ENCODE measurements at regions not wholly inside any gene's neighbourhood (a gene's known extent, or its start where the extent isn't known, plus 50 kb on each side); places are given as distances from the start of the nearest gene placed in this dataset.

DNA sequence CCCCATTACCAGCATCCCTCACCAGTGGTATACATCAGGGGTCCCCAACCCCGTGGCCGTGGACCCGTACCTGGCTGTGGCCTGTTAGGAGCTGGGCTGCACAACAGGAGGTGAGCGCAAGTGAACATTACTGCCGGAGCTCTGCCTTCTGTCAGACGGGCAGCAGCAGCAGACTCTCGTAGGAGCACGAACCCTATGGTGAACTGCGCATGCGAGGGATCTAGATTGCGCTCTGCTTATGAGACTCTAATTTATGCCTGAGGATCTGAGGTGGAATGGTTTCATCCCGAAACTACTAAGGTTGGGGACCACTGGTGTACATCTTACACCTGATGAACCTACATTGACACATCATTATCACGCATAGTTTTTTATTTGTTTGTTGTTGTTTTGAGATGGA, 52.8 kb upstream of the DHX15 start:
- Histone ChIP-seq H3K36me3 (ENCODE audit: control insufficient read depth, insufficient read depth, low read length) (no peaks in the 10 kb centered on the region), H3K27ac (ENCODE audit: low read length) (no peak overlapping the region), H3K27me3 (ENCODE audit: control insufficient read depth, insufficient read depth, low read length) (no peaks in the 10 kb centered on the region), H3K4me3 (ENCODE audit: low read length) (no peak overlapping the region), H3K9me3 (ENCODE audit: control insufficient read depth, insufficient read depth, low read length) (no peaks in the 10 kb centered on the region), H3K4me1 (ENCODE audit: control insufficient read depth, insufficient read depth, low read length) (no peaks in the 10 kb centered on the region)
- DNase-seq (ENCODE audit: low read depth, low spot score), result no peak
- no CpG with 5 or more reads among the region's 13 CpGs for WGBS (ENCODE audit: insufficient coverage, insufficient read length)

DNA sequence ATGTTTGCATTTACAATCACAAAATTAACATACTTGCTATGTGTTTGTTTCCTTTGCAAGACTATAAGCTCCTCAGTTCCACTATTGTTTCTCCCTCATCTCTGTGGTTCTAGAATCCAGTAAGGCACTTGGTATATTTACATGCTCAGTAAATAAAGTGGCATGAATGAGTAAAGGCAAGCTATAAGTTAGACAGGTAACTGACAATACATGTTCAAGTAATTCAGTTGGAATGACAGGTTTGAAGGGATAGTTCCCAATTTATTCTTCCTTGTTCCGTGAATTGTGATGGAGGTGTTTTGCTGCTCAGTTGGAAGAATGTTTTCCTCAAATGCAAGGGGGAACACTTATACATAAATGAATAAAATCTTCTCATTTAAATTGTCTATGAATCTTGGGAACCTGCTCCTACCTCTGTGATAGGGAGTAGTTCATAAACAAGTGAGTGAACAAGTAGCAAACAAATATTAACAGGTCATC, 54.1 kb upstream of the DHX15 start:
- DNase-seq (ENCODE audit: low read depth, low spot score), result no peak
- no CpG with 5 or more reads among the region's 1 CpG for WGBS (ENCODE audit: insufficient coverage, insufficient read length)
- H3K27me3 ChIP-seq (ENCODE audit: control insufficient read depth, insufficient read depth, low read length), result no peaks in the 10 kb centered on the region
- H3K36me3 ChIP-seq (ENCODE audit: control insufficient read depth, insufficient read depth, low read length), result no peaks in the 10 kb centered on the region
- H3K4me1 ChIP-seq (ENCODE audit: control insufficient read depth, insufficient read depth, low read length), result peaks cover 3% of the 10 kb centered on the region; the same call in 1 of the 2 replicates
- no peak overlapping the region for H3K4me3 ChIP-seq (ENCODE audit: low read length)
- no peaks in the 10 kb centered on the region for H3K9me3 ChIP-seq (ENCODE audit: control insufficient read depth, insufficient read depth, low read length)
- no peak overlapping the region for H3K27ac ChIP-seq (ENCODE audit: low read length)

DNA sequence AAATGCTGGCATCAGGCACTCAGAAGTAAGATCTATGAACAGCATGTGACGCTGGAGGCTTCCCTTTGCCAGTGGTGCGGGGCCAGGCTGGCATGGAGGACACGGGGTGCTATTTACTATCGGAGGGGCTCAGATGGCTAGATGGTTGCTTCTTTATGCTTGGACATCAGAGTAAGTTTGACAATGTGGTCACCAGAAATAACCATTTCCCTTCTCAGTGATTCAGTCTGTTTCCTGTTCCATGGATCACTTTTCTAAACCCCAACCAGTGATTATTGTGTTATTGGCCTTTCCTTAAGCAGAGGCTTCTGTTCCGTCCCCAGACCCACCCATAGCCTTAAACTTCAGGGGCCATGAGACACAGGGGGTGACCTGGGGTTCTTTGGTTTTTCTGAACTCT, 55.4 kb upstream of the DHX15 start:
- Histone ChIP-seq H3K27ac (ENCODE audit: low read length) (no peak overlapping the region), H3K4me3 (ENCODE audit: low read length) (no peak overlapping the region), H3K36me3 (ENCODE audit: control insufficient read depth, insufficient read depth, low read length) (no peaks in the 10 kb centered on the region), H3K9me3 (ENCODE audit: control insufficient read depth, insufficient read depth, low read length) (no peaks in the 10 kb centered on the region), H3K27me3 (ENCODE audit: control insufficient read depth, insufficient read depth, low read length) (no peaks in the 10 kb centered on the region), H3K4me1 (ENCODE audit: control insufficient read depth, insufficient read depth, low read length) (peaks cover 3% of the 10 kb centered on the region; the same call in 1 of the 2 replicates)
- no CpG with 5 or more reads among the region's 5 CpGs for WGBS (ENCODE audit: insufficient coverage, insufficient read length)
- no peak for DNase-seq (ENCODE audit: low read depth, low spot score)

DNA sequence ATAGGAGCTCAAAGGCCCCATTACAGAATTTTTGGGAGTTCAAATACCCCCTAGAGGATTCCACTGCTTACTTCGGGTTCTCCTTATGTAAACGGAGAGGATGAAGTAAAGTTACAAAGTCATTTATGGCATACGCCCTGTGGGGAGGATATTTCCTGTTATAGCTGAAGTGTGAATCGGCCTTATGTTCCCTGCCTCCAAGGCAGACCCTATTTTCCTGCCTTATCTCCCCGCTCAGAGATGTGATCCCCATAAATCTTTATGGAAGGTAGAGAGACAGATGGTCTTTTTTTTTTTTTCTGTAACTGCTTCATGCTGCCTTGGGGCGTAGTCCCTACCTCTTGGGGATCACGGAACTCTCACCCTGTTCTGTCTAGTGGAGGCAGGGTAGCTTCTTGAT, 56.0 kb upstream of the DHX15 start:
- no CpG with 5 or more reads among the region's 7 CpGs for WGBS (ENCODE audit: insufficient coverage, insufficient read length)
- Histone ChIP-seq H3K9me3 (ENCODE audit: control insufficient read depth, insufficient read depth, low read length) (no peaks in the 10 kb centered on the region), H3K36me3 (ENCODE audit: control insufficient read depth, insufficient read depth, low read length) (no peaks in the 10 kb centered on the region), H3K4me3 (ENCODE audit: low read length) (no peak overlapping the region), H3K27me3 (ENCODE audit: control insufficient read depth, insufficient read depth, low read length) (no peaks in the 10 kb centered on the region), H3K4me1 (ENCODE audit: control insufficient read depth, insufficient read depth, low read length) (peaks cover 3% of the 10 kb centered on the region; the same call in 1 of the 2 replicates), H3K27ac (ENCODE audit: low read length) (no peak overlapping the region)
- no peak for DNase-seq (ENCODE audit: low read depth, low spot score)

DNA sequence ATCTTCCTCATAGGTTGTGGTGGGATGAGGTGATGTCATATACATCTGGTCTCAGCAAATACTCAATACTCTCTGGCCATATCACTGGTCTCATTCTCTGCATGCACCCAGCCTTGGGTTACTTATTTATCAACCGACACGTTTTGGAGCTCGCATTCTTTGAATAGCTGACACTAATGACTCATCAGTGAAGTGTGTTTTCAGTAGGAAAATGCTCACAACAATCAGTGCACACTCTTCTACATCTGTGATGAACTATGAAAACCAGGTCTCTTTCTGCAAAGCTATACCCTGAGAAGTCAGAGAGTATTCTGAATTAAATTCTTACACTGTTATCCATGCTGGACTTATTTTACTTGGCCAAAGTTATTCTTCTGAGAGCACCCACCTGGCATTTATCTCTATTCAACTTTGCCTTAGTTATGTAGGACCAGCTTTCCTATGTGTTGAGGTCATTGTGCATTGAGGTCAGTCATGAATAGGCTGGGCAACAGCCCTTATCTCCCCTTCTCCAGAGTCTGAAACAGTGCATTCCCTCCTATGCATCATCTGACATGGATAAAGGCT, 58.7 kb upstream of the DHX15 start:
- H3K36me3 ChIP-seq (ENCODE audit: control insufficient read depth, insufficient read depth, low read length), result no peaks in the 10 kb centered on the region
- H3K4me1 ChIP-seq (ENCODE audit: control insufficient read depth, insufficient read depth, low read length), result peaks cover 3% of the 10 kb centered on the region; the same call in 1 of the 2 replicates
- WGBS (ENCODE audit: insufficient coverage, insufficient read length), result no CpG with 5 or more reads among the region's 3 CpGs
- H3K27me3 ChIP-seq (ENCODE audit: control insufficient read depth, insufficient read depth, low read length), result no peaks in the 10 kb centered on the region
- H3K4me3 ChIP-seq (ENCODE audit: low read length), result no peak overlapping the region
- no peaks in the 10 kb centered on the region for H3K9me3 ChIP-seq (ENCODE audit: control insufficient read depth, insufficient read depth, low read length)
- no peak overlapping the region for H3K27ac ChIP-seq (ENCODE audit: low read length)
- DNase-seq (ENCODE audit: low read depth, low spot score), result no peak

DNA sequence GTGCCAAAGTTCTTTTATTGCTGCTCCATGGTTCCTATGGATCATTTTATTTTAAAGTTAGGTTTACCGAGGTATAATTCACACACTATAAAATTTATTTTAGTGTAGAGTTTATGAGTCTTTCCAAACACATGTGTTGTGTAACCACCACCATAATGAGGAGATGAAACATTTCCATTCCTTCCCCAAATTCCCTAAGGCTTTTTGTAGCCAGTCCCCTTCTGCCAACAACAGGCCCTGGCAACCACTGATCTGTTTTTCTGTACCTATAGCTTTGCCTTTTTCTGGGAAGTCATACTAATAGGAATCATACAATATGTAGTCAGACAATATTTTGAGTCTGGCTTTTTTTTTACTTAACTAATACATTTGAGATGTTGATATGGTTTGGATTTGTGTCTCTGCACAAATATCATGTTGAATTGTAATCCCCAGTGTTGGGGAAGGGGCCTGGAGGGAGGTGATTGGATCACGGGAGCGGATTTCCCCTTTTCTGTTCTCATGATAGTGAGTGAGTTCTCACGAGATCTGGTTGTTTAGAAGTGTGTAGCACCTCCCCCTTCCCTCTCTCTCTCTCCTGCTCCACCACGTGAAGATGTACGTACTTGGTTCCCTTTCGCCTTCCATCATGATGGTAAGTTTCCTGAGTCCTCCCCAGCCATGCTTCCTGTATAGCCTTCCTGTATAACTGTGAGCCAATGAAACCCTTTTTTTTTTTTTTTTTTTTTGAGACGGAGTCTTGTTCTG, 59.6 kb upstream of the DHX15 start:
- Histone ChIP-seq H3K4me1 (ENCODE audit: control insufficient read depth, insufficient read depth, low read length) (peaks cover 3% of the 10 kb centered on the region; the same call in 1 of the 2 replicates), H3K27me3 (ENCODE audit: control insufficient read depth, insufficient read depth, low read length) (no peaks in the 10 kb centered on the region), H3K36me3 (ENCODE audit: control insufficient read depth, insufficient read depth, low read length) (no peaks in the 10 kb centered on the region), H3K27ac (ENCODE audit: low read length) (no peak overlapping the region), H3K4me3 (ENCODE audit: low read length) (no peak overlapping the region), H3K9me3 (ENCODE audit: control insufficient read depth, insufficient read depth, low read length) (no peaks in the 10 kb centered on the region)
- no CpG with 5 or more reads among the region's 8 CpGs for WGBS (ENCODE audit: insufficient coverage, insufficient read length)
- no peak for DNase-seq (ENCODE audit: low read depth, low spot score)

DNA sequence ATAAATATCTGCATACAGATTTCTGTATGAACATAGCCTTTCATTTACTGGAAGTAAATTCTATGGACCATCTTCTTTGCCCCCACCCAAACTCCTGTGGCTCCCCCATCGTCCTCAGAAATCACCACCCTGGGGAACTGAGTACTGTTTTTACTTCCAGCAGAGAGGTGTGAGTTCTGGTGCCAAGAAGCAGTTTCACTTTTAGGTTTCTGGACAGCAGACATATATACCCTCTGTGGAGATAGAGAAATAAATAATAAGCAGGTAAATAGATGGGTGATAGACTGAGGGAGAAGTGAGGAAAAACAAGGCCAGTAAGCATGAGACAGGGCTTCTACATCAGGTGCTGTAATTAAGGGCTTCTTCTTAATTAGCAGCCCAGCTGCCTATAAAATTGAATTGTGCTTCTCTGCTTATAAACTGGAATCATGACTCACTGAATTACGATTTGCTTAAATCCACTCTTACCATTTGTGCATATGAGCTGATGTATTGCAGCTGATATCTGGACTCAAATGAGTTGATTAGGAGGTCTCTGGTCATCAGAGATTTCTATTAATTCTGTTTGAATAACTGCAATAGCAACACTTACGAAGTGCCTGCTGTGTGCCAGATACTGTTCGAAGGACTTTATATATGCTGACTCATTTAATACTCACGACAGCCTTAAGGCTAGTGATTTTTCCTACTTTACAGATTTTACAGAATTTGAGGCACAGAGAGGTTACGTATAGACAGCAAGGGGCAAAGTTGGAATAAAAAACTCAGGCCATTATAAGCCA, 60.8 kb upstream of the DHX15 start:
- H3K27ac ChIP-seq (ENCODE audit: low read length), result no peak overlapping the region
- H3K4me1 ChIP-seq (ENCODE audit: control insufficient read depth, insufficient read depth, low read length), result peaks cover 3% of the 10 kb centered on the region; the same call in 1 of the 2 replicates
- no peaks in the 10 kb centered on the region for H3K27me3 ChIP-seq (ENCODE audit: control insufficient read depth, insufficient read depth, low read length)
- no CpG with 5 or more reads among the region's 6 CpGs for WGBS (ENCODE audit: insufficient coverage, insufficient read length)
- no peaks in the 10 kb centered on the region for H3K9me3 ChIP-seq (ENCODE audit: control insufficient read depth, insufficient read depth, low read length)
- DNase-seq (ENCODE audit: low read depth, low spot score), result no peak
- no peak overlapping the region for H3K4me3 ChIP-seq (ENCODE audit: low read length)
- no peaks in the 10 kb centered on the region for H3K36me3 ChIP-seq (ENCODE audit: control insufficient read depth, insufficient read depth, low read length)

DNA sequence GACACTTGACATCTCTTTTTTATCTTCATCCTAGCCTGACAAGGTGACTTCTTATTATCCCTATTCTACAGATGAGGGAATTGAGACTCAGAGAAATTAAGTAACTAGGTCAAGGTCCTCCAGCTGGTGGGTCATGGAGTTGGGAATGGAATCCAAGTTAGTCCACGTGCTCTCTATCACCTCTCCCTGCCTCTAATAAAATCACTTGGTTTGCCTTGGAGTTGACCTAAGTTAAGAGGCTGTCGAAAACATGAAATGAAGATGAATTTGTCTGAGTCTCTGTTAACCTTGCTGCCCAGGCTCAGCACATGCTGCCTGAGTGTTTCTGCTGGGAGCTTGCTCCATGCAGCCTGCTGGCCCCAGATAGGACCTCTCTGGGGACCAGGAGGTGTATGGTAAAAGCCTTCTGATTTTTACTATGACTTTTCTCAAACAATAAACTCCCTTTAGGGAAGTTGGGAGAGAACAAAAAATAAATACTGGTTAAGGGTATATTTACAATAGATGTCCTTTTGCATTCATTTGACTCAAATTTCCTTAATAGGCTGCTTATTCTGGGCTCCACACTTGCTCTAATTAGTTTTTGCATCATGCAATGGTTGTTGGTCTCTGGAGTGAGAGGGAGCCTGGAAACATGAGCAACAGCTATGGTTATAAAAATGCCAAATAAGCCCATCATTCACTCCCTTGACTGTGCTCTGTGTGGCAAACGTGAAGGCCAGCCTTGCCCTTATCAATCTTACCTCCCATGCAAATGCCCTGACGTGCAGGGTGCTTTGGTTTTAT, 61.6 kb upstream of the DHX15 start:
- no peaks in the 10 kb centered on the region for H3K9me3 ChIP-seq (ENCODE audit: control insufficient read depth, insufficient read depth, low read length)
- no peaks in the 10 kb centered on the region for H3K27me3 ChIP-seq (ENCODE audit: control insufficient read depth, insufficient read depth, low read length)
- H3K27ac ChIP-seq (ENCODE audit: low read length), result no peak overlapping the region
- DNase-seq (ENCODE audit: low read depth, low spot score), result no peak
- H3K4me1 ChIP-seq (ENCODE audit: control insufficient read depth, insufficient read depth, low read length), result peaks cover 3% of the 10 kb centered on the region; the same call in 1 of the 2 replicates
- H3K4me3 ChIP-seq (ENCODE audit: low read length), result no peak overlapping the region
- WGBS (ENCODE audit: insufficient coverage, insufficient read length), result no CpG with 5 or more reads among the region's 4 CpGs
- H3K36me3 ChIP-seq (ENCODE audit: control insufficient read depth, insufficient read depth, low read length), result no peaks in the 10 kb centered on the region

DNA sequence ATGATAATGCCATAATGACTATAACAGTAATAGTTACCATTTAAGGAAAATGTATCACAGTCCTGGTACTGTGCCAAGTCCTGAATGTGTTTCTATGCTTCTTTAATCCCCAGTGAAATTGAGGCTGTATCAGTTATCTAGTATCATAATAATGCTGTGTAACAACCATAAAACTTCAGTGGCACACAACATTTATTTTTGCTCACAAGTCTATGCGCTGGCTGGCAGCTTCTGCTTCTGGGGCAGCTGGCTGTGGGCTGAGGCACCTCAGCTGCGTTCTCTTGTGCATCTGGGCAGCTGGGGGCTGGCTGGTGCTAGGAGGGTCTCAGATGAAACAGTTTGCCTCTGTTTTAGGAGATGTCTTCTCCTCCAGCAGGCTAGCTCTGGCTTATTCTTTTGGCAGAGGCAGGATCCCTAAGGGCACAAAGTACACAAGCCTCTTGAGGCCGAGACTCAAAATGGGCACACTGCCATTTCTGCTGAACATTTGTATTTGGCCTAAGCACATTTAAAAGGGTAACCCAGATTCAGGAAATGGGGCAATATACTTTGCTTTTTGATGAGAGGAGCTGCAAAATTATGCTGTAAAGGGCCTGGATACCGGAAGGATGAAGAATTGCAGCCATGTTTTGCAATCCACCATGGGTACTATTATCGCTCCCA, 62.6 kb upstream of the DHX15 start:
- Histone ChIP-seq H3K36me3 (ENCODE audit: control insufficient read depth, insufficient read depth, low read length) (no peaks in the 10 kb centered on the region), H3K9me3 (ENCODE audit: control insufficient read depth, insufficient read depth, low read length) (no peaks in the 10 kb centered on the region), H3K27me3 (ENCODE audit: control insufficient read depth, insufficient read depth, low read length) (no peaks in the 10 kb centered on the region), H3K4me1 (ENCODE audit: control insufficient read depth, insufficient read depth, low read length) (peaks cover 3% of the 10 kb centered on the region; the same call in 1 of the 2 replicates), H3K4me3 (ENCODE audit: low read length) (no peak overlapping the region), H3K27ac (ENCODE audit: low read length) (no peak overlapping the region)
- WGBS (ENCODE audit: insufficient coverage, insufficient read length), result no CpG with 5 or more reads among the region's 5 CpGs
- DNase-seq (ENCODE audit: low read depth, low spot score), result no peak

All from iPS DF 6.9 (cell line).